HG02884 (cell line): ENCODE measurements at regions not wholly inside any gene's neighbourhood (a gene's known extent, or its start where the extent isn't known, plus 50 kb on each side); places are given as distances from the start of the nearest gene placed in this dataset.
"Not testable (repeated sequence)": the region's sequence is repeated elsewhere in the genome, so short reads cannot be mapped to it uniquely, and the experiment has no call there.

Source experiments
- ATAC-seq: cut with Tn5 transposase; IDR thresholded peaks from one replicate; pipeline ENCODE4 v1.9.1; 2021; ENCODE audit warnings: mild to moderate bottlenecking, moderate library complexity; ENCODE audit not compliant: unreplicated experiment

GRCh38 chr20:11162026-11162775 lies 488.4 kb upstream of the JAG1 start:
- no peak for ATAC-seq

GRCh38 chr20:11165789-11166188 lies 492.0 kb upstream of the JAG1 start:
- no peak for ATAC-seq

- ATAC-seq: no peak
Observed at GRCh38 chr20:11166712-11167111, 492.9 kb upstream of the JAG1 start.

- no peak for ATAC-seq
Observed at GRCh38 chr20:11168026-11168425, 494.2 kb upstream of the JAG1 start.

GRCh38 chr20:11170025-11170424 lies 496.2 kb upstream of the JAG1 start:
- ATAC-seq: no peak

GRCh38 chr20:11170565-11170964 lies 496.8 kb upstream of the JAG1 start:
- ATAC-seq: no peak

- no peak for ATAC-seq
Observed at GRCh38 chr20:11172881-11173280, 499.1 kb upstream of the JAG1 start.

- no peak for ATAC-seq
Observed at GRCh38 chr20:11173916-11174315, 500.1 kb upstream of the JAG1 start.

- ATAC-seq: no peak
Observed at GRCh38 chr20:11174861-11175260, 501.1 kb upstream of the JAG1 start.

GRCh38 chr20:11176431-11176830 lies 502.6 kb upstream of the JAG1 start:
- ATAC-seq: no peak

GRCh38 chr20:11178946-11179654 lies 505.3 kb upstream of the JAG1 start:
- ATAC-seq: no peak

- ATAC-seq: no peak
Observed at GRCh38 chr20:11180186-11180585, 506.4 kb upstream of the JAG1 start.

GRCh38 chr20:11181129-11181528 lies 507.3 kb upstream of the JAG1 start:
- ATAC-seq: not testable (repeated sequence)

GRCh38 chr20:11181966-11182365 lies 508.2 kb upstream of the JAG1 start:
- ATAC-seq: no peak

- ATAC-seq: no peak
Observed at GRCh38 chr20:11182720-11183119, 508.9 kb upstream of the JAG1 start.

- no peak for ATAC-seq
Observed at GRCh38 chr20:11186301-11187008, 512.7 kb upstream of the JAG1 start.

GRCh38 chr20:11188843-11189603 lies 515.2 kb upstream of the JAG1 start:
- ATAC-seq: no peak

- ATAC-seq: no peak
Observed at GRCh38 chr20:11190741-11191140, 516.9 kb upstream of the JAG1 start.

- ATAC-seq: no peak
Observed at GRCh38 chr20:11192106-11192505, 518.3 kb upstream of the JAG1 start.

GRCh38 chr20:11193241-11193640 lies 519.4 kb upstream of the JAG1 start:
- ATAC-seq: no peak

- ATAC-seq: no peak
Observed at GRCh38 chr20:11195169-11195568, 521.4 kb upstream of the JAG1 start.
